GM12878 (cell line): ENCODE measurements at regions not wholly inside any gene's neighbourhood (a gene's known extent, or its start where the extent isn't known, plus 50 kb on each side); places are given as distances from the start of the nearest gene placed in this dataset.

Source experiments
- ATAC-seq: fragments of 200-7000 bp; cut with Tn5 transposase; 3 replicates; pipeline ENCODE4 v1.9.1; 2020; ENCODE audit warnings: mild to moderate bottlenecking, moderate library complexity
- BruUV-seq: library from RNA; stranded (reverse); fragments of 400-500 nt; replicated peaks from 2 replicates; lab custom pipeline; 2021; lab: Mats Ljungman, UMichigan
- CTCF ChIA-PET: fragments of 300-600 bp; sonication (Branson Sonifier 250); formaldehyde crosslinking; extraction: SDS; loops from one replicate; lab custom pipeline; 2021; ENCODE audit warnings: inconsistent platforms; lab: Yijun Ruan, JAX
- POLR2A ChIA-PET: fragments of 350-600 bp; formaldehyde crosslinking; extraction: SDS; loops from one replicate; lab custom pipeline; 2021; ENCODE audit warnings: inconsistent platforms; lab: Charles Lee
- RAD21 ChIA-PET: fragments of 300-600 bp; sonication (Branson Sonifier 250); formaldehyde crosslinking; loops from one replicate; lab custom pipeline; 2023; ENCODE audit warnings: antibody characterized with exemption; ENCODE audit not compliant: unreplicated experiment; lab: Charles Lee
- SMC1A ChIA-PET: fragments of 300-600 bp; sonication (Branson Sonifier 250); formaldehyde crosslinking; loops from one replicate; lab custom pipeline; 2023; ENCODE audit not compliant: unreplicated experiment, uncharacterized antibody; lab: Charles Lee
- DNase-seq: peaks from one replicate; pipeline ENCODE4 v3.0.0-alpha.2; 2011; ENCODE audit warnings: low read depth, low spot score
- FAIRE-seq: peaks from 3 replicates; lab custom pipeline; 2011; peaks lifted over from hg19 to GRCh38; lab: Jason Lieb, UNC
- H2AFZ ChIP-seq: 2 replicates; pipeline ENCODE4 v1.6.0; 2011; ENCODE audit warnings: low read depth, low read length, control low read depth; ENCODE audit not compliant: control insufficient read depth
- H3K27ac ChIP-seq: 2 replicates; pipeline ENCODE4 v1.5.1; 2011; ENCODE audit warnings: control low read depth; ENCODE audit not compliant: control insufficient read depth, insufficient read depth
- H3K27me3 ChIP-seq, 2 experiments: replicated peaks in 1 of 2; 2 replicates each; pipeline versions ENCODE4 v1.6.0 to v1.6.1; 2011; ENCODE audit warnings: low read length in 1 of 2; ENCODE audit not compliant: control insufficient read depth in 2 of 2, insufficient read depth in 2 of 2
- H3K36me3 ChIP-seq, 2 experiments: 2 replicates each; pipeline ENCODE4 v1.5.1; 2011; ENCODE audit warnings: low read length in 1 of 2; ENCODE audit not compliant: control insufficient read depth in 2 of 2, insufficient read depth in 2 of 2
- H3K4me1 ChIP-seq: 2 replicates; pipeline ENCODE4 v1.6.1; 2011; ENCODE audit warnings: mild to moderate bottlenecking, low read length, moderate library complexity, mixed read lengths; ENCODE audit not compliant: control insufficient read depth, insufficient read depth
- H3K4me2 ChIP-seq: 2 replicates; pipeline ENCODE4 v1.6.0; 2011; ENCODE audit warnings: control low read depth; ENCODE audit not compliant: control insufficient read depth, insufficient read depth
- H3K4me3 ChIP-seq: fragments of 200-600 bp; sonication (generic); 2 replicates; pipeline ENCODE4 v1.5.1; 2016
- H3K79me2 ChIP-seq: 2 replicates; pipeline ENCODE4 v1.6.0; 2011; ENCODE audit warnings: low read length; ENCODE audit not compliant: control insufficient read depth, insufficient read depth
- H3K9ac ChIP-seq: 2 replicates; pipeline ENCODE4 v1.8.0; 2011; ENCODE audit warnings: low read length, control low read depth, mixed read lengths; ENCODE audit not compliant: control insufficient read depth, insufficient read depth
- H3K9me3 ChIP-seq: replicated peaks from 3 replicates; pipeline ENCODE4 v1.5.1; 2011; ENCODE audit warnings: mild to moderate bottlenecking, low read length; ENCODE audit not compliant: control insufficient read depth, insufficient read depth
- H4K20me1 ChIP-seq: 2 replicates; pipeline ENCODE4 v1.6.0; 2011; ENCODE audit not compliant: control insufficient read depth, insufficient read depth
- ATF7 ChIP-seq: fragments of 450-650 bp; IDR thresholded peaks from 2 replicates; pipeline ENCODE4 v1.6.1; 2016; ENCODE audit warnings: low read depth, mild to moderate bottlenecking
- CREM ChIP-seq: IDR thresholded peaks from 2 replicates; pipeline ENCODE4 v1.6.1; 2014; ENCODE audit warnings: antibody characterized with exemption, low read depth
- EED ChIP-seq: sonication (generic); IDR thresholded peaks from 2 replicates; pipeline ENCODE4 v1.6.1; 2016; ENCODE audit warnings: antibody characterized with exemption, low read depth
- EP300 ChIP-seq, 2 experiments: fragments of 150-350 bp in 1 of 2; IDR thresholded peaks; 2 replicates each; pipeline ENCODE4 v1.6.1; 2011 to 2012; ENCODE audit warnings: low read depth in 2 of 2, low read length in 2 of 2, borderline replicate concordance in 1 of 2, improper control_type of control experiment in 1 of 2, inconsistent platforms in 1 of 2; ENCODE audit not compliant: control insufficient read depth in 1 of 2
- IRF3 ChIP-seq: fragments of 450-650 bp; IDR thresholded peaks from 2 replicates; pipeline ENCODE4 v1.6.1; 2014; ENCODE audit warnings: mild to moderate bottlenecking
- MXI1 ChIP-seq: fragments of 150-350 bp; IDR thresholded peaks from 2 replicates; pipeline ENCODE4 v1.6.1; 2011; ENCODE audit warnings: low read depth, mild to moderate bottlenecking, inconsistent platforms, low read length, improper control_type of control experiment
- STAT3 ChIP-seq: IDR thresholded peaks from 2 replicates; pipeline ENCODE4 v1.6.1; 2011; ENCODE audit warnings: low read depth, low read length, improper control_type of control experiment
- ZNF274 ChIP-seq: IDR thresholded peaks from one replicate; pipeline ENCODE4 v1.8.0; 2011; ENCODE audit not compliant: insufficient read length, insufficient read depth
- WGBS: methylation state at CpG from one replicate; pipeline ENCODE4 v1.1.6; 2016; ENCODE audit warnings: low lambda C conversion rate; ENCODE audit not compliant: insufficient replicate concordance, insufficient coverage; ENCODE audit errors: missing lambda C conversion rate; 5-methylcytosine and 5-hydroxymethylcytosine counted together
- in situ Hi-C: fragments of 300-500 bp; cut with MboI; formaldehyde crosslinking; loops from 9 replicates; pipeline ENCODE4 v1.14.3; 2018; ENCODE audit warnings: mixed read lengths
- intact Hi-C: fragments of 100-400 bp; cut with micrococcal nuclease; formaldehyde crosslinking; loops from one replicate; pipeline ENCODE4 v1.14.2; 2022; ENCODE audit not compliant: unreplicated experiment
- TF ChIP-seq, protein P1 (sequence below), 3 experiments: IDR thresholded peaks in 2 of 3; conservative IDR thresholded peaks in 1 of 3; 2 replicates each; pipeline ENCODE4 v1.5.1; 2011; ENCODE audit warnings: low read depth in 3 of 3, low read length in 3 of 3, mild to moderate bottlenecking in 3 of 3, control low read depth in 2 of 3, moderate library complexity in 2 of 3, inconsistent platforms in 1 of 3, mixed read lengths in 1 of 3; ENCODE audit not compliant: control insufficient read depth in 2 of 3, insufficient read depth in 1 of 3; ENCODE audit errors: extremely low read depth in 1 of 3
- TF ChIP-seq, protein P2 (sequence below): fragments of 450-650 bp; IDR thresholded peaks from 2 replicates; pipeline ENCODE4 v1.6.1; 2017; ENCODE audit warnings: mild to moderate bottlenecking, moderate library complexity
- TF ChIP-seq, protein P3 (sequence below): fragments of 450-650 bp; IDR thresholded peaks from 2 replicates; pipeline ENCODE4 v1.6.1; 2017; ENCODE audit warnings: mild to moderate bottlenecking, moderate library complexity

- H4K20me1 ChIP-seq = no peaks in the 10 kb centered on the region
- no peak for DNase-seq
- RAD21 ChIA-PET = no interaction called here
- peaks cover 8% of the 10 kb centered on the region for H3K4me1 ChIP-seq
- no TSS peak for BruUV-seq
- H3K27me3 ChIP-seq = no peaks in the 10 kb centered on the region
- H2AFZ ChIP-seq = no peak overlapping the region
- whole genome bisulfite sequencing = 31% methylated on average over 9 of the region's 9 CpGs
- TF ChIP-seq, protein P1, sequence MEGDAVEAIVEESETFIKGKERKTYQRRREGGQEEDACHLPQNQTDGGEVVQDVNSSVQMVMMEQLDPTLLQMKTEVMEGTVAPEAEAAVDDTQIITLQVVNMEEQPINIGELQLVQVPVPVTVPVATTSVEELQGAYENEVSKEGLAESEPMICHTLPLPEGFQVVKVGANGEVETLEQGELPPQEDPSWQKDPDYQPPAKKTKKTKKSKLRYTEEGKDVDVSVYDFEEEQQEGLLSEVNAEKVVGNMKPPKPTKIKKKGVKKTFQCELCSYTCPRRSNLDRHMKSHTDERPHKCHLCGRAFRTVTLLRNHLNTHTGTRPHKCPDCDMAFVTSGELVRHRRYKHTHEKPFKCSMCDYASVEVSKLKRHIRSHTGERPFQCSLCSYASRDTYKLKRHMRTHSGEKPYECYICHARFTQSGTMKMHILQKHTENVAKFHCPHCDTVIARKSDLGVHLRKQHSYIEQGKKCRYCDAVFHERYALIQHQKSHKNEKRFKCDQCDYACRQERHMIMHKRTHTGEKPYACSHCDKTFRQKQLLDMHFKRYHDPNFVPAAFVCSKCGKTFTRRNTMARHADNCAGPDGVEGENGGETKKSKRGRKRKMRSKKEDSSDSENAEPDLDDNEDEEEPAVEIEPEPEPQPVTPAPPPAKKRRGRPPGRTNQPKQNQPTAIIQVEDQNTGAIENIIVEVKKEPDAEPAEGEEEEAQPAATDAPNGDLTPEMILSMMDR (IDR thresholded peaks at IDR 0.05 in 2 of 3, conservative IDR thresholded peaks at IDR 0.05 in 1 of 3; ENCODE audit: control insufficient read depth in 2 of 3, extremely low read depth in 1 of 3, insufficient read depth in 1 of 3, low read depth in 3 of 3, low read length in 3 of 3) = no peak
- TF ChIP-seq MXI1 (no peak), IRF3 (no peak), STAT3 (no peak), EED (no peak), CREM (no peak), EP300 (IDR thresholded peaks at IDR 0.05; ENCODE audit: borderline replicate concordance in 1 of 2, control insufficient read depth in 1 of 2, low read depth in 2 of 2, low read length in 2 of 2) (no peak), ATF7 (no peak), ZNF274 (no peak)
- TF ChIP-seq, protein P2, sequence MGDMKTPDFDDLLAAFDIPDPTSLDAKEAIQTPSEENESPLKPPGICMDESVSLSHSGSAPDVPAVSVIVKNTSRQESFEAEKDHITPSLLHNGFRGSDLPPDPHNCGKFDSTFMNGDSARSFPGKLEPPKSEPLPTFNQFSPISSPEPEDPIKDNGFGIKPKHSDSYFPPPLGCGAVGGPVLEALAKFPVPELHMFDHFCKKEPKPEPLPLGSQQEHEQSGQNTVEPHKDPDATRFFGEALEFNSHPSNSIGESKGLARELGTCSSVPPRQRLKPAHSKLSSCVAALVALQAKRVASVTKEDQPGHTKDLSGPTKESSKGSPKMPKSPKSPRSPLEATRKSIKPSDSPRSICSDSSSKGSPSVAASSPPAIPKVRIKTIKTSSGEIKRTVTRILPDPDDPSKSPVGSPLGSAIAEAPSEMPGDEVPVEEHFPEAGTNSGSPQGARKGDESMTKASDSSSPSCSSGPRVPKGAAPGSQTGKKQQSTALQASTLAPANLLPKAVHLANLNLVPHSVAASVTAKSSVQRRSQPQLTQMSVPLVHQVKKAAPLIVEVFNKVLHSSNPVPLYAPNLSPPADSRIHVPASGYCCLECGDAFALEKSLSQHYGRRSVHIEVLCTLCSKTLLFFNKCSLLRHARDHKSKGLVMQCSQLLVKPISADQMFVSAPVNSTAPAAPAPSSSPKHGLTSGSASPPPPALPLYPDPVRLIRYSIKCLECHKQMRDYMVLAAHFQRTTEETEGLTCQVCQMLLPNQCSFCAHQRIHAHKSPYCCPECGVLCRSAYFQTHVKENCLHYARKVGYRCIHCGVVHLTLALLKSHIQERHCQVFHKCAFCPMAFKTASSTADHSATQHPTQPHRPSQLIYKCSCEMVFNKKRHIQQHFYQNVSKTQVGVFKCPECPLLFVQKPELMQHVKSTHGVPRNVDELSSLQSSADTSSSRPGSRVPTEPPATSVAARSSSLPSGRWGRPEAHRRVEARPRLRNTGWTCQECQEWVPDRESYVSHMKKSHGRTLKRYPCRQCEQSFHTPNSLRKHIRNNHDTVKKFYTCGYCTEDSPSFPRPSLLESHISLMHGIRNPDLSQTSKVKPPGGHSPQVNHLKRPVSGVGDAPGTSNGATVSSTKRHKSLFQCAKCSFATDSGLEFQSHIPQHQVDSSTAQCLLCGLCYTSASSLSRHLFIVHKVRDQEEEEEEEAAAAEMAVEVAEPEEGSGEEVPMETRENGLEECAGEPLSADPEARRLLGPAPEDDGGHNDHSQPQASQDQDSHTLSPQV = no peak
- TF ChIP-seq, protein P3, sequence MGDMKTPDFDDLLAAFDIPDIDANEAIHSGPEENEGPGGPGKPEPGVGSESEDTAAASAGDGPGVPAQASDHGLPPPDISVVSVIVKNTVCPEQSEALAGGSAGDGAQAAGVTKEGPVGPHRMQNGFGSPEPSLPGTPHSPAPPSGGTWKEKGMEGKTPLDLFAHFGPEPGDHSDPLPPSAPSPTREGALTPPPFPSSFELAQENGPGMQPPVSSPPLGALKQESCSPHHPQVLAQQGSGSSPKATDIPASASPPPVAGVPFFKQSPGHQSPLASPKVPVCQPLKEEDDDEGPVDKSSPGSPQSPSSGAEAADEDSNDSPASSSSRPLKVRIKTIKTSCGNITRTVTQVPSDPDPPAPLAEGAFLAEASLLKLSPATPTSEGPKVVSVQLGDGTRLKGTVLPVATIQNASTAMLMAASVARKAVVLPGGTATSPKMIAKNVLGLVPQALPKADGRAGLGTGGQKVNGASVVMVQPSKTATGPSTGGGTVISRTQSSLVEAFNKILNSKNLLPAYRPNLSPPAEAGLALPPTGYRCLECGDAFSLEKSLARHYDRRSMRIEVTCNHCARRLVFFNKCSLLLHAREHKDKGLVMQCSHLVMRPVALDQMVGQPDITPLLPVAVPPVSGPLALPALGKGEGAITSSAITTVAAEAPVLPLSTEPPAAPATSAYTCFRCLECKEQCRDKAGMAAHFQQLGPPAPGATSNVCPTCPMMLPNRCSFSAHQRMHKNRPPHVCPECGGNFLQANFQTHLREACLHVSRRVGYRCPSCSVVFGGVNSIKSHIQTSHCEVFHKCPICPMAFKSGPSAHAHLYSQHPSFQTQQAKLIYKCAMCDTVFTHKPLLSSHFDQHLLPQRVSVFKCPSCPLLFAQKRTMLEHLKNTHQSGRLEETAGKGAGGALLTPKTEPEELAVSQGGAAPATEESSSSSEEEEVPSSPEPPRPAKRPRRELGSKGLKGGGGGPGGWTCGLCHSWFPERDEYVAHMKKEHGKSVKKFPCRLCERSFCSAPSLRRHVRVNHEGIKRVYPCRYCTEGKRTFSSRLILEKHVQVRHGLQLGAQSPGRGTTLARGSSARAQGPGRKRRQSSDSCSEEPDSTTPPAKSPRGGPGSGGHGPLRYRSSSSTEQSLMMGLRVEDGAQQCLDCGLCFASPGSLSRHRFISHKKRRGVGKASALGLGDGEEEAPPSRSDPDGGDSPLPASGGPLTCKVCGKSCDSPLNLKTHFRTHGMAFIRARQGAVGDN = no peak
- in situ Hi-C loops = no loop called here
- H3K27ac ChIP-seq = no peak overlapping the region
- no peak for FAIRE-seq
- POLR2A ChIA-PET = no interaction called here
- ATAC-seq = no peak
- no peak overlapping the region for H3K9ac ChIP-seq
- intact Hi-C loops = no loop called here
- no peaks in the 10 kb centered on the region for H3K9me3 ChIP-seq
- CTCF ChIA-PET = no interaction called here
- SMC1A ChIA-PET = interaction anchor here (1.0 to 1.7 kb wide), 6 partner anchors 10 to 120 kb away, joined by 3 to 5 read pairs (median 4); no protein-coding TSS in a partner anchor
- H3K36me3 ChIP-seq = no peaks in the 10 kb centered on the region
- H3K4me2 ChIP-seq = no peak overlapping the region
- no peak overlapping the region for H3K4me3 ChIP-seq
- H3K79me2 ChIP-seq = no peaks in the 10 kb centered on the region
Observed at GRCh38 chr2:129062146-129062912, 743.7 kb upstream of the HS6ST1 start.
